SKM-1 treated with dmso at 0.1 percent for 144 hours (cell line): ENCODE measurements at regions not wholly inside any gene's neighbourhood (a gene's known extent, or its start where the extent isn't known, plus 50 kb on each side); places are given as distances from the start of the nearest gene placed in this dataset.

Experiments
- DNase-seq: peaks from one replicate; lab custom pipeline; 2025; ENCODE audit not compliant: unreplicated experiment; lab: John Stamatoyannopoulos, UW

DNA sequence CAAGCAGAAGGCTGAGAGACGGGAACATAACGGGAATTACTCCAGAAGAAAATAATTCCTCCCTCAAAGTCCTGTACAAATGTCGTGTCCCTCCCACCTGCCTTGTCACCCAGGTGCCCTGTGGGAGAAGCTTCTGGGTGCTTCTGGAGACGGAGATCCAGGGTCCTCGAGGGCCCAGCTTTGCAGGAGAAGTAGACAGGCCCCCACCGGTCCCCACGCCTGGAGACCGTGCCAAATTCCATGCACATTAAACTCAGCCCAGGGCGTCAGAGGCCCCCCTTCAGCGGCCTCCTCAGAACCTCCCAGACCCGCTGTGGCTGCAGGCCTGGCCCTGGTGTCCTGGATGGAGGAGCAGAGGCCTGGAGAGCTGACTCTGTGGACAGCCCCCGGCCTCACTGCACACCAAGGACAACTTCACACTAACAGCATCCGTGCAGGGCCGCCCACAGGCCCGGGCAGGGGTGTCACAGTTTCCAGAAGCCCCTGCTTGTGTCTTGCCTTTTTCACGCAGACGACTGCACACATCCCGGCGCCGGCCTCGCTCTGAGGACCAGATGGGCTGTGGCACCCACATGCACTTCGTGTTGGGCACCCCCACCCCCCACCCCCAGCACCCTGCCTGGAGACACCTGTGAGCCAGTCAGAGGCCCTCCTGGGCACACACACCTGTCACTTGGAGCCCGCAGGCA lies 734.3 kb downstream of the BRD1 start:
- no peak for DNase-seq

DNA sequence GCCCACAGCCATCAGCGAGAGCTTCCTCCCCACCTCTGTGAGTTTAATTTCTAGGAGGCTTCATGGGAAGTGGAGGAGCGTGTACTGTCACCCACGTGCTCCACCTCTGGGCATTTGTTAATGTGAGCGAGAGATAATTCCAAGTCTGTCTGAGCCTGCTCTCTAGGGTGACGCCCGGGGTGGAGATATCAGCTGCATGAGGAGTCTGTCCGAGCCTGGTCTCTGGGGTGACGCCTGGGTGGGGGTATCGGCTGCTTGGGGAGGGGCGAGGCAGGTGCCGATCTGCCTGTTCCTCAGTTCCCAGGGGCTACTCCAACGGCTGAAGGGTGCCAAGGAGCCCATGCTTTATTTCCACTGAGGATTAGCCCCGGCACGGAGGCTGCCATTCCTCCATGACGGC lies 735.0 kb downstream of the BRD1 start:
- DNase-seq, result no peak

DNA sequence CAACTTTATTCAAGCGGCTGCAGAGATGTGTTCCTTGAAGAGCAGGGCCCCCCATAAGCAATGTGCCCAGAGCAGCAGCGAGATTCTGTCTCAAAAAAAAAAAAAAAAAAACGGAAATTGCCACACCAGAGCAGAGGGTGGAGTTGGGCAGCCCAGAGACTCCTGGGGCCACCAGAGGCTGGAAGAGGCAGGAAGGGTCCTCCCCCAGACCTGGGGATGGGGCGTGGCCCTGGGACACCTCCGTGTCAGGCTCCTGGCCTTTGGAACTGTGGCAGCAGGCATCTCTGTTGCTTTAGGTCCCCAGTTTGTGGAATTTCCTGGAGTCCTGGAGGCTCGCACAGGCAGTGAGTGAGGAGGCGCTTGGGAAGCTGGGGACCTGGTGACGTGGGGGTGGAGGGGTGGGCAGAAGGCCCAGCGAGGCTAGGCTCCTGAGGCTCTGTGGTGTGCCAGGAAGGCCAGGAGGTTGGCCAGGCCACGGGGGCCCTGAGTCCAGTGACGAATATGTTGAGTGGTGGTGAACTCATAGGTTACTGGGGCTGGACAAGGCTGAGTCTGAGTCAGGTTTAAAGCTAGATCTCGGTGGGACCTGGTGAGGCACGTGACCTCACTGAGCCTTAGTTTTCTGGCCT lies 735.6 kb downstream of the BRD1 start:
- DNase-seq, result no peak

DNA sequence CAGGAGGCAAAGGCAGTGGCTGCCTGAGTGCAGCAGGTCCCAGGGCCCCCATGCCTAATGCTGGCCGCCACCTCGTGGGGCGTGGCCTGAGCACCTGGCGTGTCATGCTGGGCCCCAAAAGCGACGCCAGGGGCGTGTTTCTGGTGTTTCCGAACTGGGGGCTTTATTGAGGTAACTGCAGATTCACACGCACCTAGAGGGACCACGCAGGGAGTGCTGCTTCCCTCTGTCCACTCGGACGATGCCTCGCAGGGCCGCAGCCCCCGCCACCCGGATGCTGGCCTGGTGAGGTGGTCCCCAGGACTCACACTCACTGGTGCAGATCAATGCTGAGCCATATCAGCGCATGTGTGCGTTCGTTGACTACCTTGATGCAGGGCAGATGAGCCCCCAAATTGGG lies 736.2 kb downstream of the BRD1 start:
- no peak for DNase-seq

DNA sequence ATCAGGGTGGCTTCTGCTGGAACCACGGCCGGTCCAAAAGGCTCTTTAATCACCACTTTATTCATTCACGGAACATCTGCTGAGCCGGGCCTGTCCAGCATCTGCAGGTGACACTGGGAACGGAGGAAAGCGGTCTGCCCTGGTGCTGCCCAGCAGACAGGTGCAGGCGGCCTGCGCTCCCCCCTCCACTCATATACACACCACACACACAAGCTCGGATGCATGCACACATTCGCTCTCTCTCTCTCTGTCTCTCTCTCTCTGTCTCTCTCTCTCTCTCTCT lies 736.9 kb downstream of the BRD1 start:
- no peak for DNase-seq

DNA sequence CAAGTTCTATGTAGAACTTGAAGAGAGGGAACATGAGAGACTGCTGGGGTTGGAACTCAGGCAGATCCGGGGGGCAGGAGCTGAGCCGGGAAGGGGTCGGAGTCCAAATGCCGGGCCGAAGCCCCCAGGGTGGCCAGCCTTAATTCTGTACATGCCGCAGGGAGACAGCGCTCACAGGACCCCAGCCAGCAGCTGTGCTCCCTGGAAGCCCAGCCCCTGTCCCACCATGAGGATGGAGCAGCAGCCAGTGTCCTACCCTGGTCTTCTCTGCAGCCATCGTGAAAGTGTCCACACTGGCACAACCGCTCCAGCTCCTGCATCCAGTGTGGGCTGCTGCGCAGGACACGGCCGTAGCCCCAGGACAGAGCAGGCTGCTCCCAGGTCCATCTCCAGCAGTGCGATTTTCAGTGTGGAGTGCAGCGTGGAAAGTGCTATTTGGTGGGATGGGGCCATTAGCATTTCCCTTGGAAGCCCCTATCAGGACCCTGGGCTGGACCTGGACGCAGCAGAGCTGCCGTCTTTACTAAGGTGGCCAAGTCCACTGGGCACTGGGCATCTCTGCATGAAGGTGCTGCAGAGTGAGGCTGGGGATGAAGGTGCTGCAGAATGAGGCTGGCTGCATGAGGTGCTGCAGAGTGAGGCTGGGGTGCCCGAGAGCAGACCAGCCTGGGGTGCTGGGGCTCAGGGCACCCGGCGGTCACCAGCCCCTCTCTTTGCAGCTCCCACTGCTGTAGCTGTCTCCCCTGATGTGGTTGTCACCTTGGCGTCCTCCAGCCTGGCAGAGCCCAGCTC lies 737.4 kb downstream of the BRD1 start:
- no peak for DNase-seq

DNA sequence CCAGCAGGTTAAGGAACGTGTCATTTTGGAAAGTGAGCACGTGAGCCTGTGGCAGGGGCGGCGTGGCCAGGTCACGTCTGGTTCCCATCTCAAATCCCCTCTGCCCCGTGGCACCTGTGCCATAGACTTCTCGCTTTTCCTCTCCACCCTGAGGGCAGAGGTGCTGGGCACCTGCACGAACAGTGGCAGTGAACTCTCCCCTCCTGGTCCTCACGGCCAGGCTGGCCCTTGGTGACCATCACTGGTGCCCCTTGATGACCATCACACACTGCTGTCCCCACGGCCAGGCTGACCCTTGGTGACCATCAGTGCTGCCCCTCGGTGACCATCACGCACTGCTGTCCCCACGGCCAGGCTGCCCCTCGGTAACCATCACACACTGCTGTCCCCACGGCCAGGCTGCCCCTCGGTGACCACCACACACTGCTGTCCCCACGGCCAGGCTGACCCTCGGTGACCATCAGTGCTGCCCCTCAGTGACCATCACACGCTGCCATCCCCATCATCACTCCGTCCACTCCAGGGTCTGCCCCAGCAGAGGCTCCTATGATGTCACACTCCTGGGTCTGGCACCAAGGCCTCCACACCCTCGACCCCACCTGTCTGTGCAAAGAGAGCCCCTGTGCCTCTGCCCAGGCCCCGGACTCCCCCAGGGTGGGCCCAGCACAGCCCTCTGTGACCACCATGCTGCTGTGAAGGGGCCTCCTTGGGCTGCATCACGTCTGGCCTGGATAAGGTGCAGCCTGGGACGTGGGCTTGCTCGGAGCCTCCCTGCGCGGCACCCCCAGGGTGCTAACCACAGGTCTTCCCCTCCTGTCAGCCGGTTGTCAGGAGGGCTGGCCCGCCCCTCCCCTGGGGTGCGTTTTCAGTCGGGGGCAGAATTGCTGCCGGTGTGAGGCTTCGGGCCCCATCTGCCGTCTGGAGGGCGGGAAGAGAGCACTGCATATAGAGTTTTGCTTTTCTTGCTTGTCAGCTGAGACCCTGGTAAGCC lies 738.6 kb downstream of the BRD1 start:
- DNase-seq, result no peak

DNA sequence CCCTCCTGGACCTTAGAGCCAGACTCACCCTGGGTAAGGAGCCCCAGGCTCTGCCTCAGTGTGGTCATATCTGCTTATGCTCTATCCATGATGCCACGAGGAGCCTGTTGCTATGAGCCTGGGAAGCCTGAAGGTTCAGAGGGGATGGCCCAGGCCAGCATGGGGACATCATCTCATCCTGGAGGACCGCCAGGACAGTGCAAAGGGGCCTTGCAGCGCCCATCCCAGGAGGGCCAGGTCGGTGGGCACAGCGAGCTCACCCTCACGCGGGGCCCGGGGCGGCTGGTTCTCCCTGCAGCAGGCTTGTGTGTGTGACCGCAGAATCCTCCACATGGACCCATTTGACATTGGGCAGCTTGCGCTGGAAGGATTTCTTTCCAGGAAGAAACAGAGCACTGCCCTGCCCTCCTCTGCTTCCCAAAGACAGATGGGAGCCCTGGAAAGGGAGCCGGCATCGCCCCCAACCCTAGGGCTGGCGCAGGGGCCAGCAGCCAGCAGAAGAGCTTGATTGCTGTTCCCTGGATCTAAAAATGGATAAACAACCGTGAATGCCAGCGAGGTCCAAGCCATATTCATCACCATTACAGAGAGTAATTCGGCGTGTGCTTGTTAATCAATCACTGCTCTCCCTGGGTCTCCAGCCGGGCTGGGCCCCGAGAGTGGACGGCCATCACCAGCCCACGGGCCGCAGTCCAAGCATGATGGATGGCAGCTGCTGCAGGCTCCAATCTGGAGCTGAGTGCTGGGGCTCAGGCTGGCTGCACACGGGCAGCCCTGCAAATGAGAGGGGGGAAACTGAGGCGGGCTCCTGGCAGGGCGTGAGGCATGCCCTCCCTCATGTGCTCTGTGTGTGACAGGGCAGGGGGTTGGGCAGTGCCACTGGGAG lies 739.7 kb downstream of the BRD1 start:
- DNase-seq, result no peak

DNA sequence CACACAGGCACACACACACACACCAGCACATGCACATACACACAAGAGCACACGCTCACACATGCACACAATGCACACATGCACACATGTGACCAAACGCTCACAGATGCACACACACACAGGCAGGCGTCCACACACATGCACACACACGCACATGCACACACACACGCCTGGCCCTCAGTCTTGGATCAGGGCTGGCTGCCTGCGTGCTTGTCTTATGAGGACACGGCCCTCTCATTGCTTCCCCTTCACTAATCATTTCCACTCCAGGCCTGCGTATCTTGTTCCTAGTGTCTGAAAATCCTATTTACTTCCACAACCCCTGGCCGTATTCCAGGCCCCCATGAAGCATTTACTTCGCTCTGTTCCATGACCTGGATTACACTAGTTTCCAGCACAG lies 740.5 kb downstream of the BRD1 start:
- no peak for DNase-seq

DNA sequence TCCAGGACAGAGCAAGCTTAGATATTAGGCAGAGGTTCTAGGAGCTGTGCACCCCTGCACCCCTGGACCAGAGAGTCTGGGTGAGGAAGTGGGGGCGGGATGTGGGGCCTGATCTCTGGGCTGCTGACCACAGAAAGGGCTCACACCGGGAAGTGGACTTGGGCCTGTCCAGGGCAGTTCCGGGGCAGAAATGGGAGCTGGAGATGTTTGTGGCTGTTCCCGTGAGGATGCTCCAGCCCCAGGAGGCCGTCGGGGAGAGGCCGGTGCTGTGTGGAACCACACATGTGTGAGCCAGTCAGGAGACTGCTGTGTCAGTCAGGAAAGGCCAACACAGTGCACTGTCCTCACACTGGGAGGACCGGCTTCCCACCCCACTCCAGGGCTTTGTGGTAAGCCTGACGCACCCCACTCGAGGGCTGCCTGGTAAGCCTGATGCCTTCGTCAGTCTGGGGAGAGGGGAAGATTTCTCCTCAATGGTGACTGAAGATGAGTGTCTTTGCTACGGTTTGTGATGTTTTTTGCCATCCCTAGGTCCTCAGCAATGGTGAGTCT lies 741.0 kb downstream of the BRD1 start:
- DNase-seq, result no peak

DNA sequence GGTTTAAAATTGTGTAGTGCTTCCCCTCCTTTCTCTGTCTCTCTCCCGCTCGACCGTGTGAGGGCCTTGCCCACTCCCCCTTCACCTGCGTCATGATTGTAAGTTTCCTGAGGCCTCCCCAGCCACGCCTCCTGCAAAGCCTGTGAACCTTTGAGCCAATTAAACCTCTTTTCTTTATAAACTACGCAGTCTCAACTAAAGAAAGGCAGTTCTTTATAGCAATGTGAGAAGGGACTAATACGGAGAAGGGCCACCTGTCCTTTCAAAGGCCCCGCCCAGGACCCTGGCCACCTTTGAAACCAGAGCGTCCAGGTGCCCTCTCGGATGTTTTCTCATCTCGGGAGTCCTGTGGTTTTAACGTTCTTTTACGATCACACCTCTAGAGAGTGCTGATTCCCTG lies 741.5 kb downstream of the BRD1 start:
- DNase-seq, result no peak

DNA sequence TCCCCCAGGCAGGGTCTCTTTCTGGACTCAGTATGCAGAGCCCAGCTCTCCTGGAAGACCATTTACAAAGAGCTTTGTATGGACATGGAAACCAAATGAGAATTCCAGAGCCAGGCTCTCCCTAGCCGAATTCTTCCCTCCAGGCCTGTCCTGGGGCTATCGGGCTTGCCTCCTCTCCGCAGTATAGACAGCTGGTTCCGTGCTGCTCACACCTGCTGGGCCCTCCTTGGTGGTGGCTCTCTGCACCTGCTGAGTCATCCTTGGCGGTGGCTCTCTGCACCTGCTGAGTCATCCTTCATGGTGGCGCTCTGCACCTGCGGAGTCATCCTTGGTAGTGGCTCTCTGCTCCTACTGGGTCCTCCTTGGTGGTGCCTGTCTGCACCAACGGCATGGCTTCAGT lies 743.5 kb downstream of the BRD1 start:
- no peak for DNase-seq

DNA sequence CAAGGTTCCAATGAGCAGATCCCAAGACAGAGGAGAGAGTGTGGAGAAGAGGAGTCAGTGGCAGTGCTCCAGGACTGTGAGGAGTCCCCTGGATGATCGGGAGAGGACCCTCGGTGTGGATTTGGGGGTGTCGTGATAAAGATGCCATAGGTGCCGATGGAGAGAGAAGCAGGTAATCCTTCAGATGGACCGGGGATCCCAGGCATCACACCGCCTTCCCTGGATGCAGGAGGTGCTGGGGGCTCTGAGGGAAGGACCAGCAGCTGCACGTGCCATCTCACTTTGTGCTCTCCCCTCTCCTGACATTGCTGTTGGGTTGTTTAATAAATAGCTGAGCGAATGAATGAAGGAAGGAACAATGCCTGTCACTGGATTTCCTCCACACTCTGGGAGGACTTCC lies 744.1 kb downstream of the BRD1 start:
- DNase-seq, result no peak

DNA sequence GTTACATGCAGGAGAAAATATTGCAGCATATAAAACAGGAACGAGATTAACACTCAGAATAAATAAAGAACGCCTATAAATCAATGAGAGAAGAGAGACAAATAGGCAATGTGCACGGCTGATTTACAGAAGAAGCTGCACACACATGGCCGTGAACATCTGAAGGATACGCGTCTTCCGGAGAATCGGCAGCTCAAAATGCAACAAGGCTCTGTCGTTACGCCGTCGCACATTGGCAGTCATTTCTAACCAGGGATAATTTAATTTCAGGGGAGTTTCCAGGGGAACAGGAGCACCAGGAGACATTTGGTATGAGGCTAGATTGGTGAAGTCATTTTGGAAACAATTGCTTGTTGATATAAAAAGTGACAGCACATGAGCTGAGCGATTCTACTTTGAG lies 745.2 kb downstream of the BRD1 start:
- no peak for DNase-seq

DNA sequence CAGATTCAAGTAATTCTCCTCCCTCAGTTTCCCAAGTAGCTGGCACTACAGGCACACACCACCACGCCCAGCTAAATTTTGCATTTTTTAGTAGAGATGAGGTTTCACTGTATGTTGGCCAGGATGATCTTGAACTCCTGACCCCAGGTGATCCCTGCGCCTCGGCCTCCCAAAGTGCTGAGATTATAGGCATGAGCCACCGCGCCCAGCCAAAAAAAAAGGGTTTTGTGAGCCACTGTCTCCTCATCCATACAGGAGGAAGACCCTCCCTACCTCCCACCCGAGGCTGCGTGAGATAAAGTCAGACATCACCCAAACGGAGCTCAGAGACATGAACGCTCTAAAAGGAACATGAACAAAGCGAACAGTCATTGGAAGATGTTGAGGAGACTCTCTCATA lies 745.7 kb downstream of the BRD1 start:
- no peak for DNase-seq

DNA sequence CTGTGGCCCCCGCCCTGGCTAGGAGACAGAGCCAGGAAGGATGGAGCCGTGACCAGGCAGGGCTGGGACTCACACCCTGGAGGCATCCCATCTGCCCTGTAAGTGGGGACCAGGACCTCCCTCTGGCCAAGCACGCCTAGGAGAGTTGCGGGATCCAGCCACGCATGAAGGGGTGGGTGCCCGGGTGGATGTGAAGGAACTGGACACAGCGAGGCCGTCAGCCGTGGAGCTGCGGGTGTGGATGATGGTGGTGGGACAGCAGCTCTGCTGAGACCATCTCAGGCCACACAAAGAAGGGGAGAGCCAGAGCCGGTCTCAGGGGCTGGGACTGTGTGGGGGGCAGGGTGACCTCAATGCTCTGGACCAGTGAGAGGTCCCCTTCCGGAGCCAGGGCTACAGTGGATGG lies 746.4 kb downstream of the BRD1 start:
- no peak for DNase-seq

DNA sequence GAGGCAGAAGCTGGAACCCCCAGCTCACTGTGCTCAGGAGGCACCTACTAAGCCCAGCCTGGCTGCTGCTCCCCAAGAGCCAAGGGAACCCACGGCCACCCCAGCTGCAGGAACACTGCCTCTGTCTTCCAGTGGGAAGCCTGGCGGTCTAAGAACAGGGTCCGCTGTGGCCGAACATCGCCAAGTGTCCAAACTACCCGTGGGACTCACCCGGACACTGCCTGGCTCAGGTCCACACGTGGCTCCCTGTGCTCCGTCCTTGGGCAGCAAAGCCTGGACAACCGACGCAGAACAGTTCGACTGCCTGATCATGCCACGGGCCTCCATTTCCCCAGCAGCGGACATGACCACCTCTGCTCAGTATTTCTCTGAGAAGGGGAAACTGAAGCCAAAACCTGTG lies 747.0 kb downstream of the BRD1 start:
- no peak for DNase-seq

DNA sequence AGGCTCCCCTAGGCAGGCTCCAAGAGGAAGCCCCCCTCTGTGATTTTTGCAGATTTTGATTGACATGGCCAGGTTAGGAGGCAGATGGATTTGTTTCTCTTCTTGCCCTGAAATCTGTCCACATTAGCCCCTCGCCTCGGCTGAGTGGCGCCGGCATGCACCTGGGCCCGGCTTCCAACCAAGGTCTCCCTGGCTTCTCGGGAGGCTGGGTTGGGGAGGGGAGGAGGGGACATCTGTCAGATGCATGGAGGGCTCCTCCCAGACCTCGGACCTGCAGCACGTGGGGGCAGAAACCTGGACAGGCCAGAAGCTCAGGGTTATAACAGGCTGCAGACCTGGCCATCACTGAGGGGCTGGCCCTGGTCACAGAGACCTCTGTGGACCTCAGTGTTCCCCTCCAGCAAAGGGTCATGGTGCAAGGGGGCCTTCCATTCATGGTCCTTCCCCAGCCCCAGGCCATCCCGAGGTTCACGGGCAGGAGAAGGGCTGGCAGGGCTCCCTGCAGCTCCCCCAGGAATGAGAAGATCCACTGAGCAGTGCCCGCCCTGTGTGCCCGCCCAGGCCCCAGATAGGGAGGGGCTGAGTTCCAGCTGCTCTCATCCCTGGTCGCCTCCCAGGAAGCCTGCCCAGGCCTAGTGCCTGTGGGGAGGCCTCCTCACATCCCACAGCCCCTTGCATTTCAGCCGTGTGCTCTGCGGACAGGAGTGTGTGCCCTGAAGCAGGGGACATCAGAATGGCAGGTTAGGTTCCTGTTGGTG lies 747.8 kb downstream of the BRD1 start:
- no peak for DNase-seq

DNA sequence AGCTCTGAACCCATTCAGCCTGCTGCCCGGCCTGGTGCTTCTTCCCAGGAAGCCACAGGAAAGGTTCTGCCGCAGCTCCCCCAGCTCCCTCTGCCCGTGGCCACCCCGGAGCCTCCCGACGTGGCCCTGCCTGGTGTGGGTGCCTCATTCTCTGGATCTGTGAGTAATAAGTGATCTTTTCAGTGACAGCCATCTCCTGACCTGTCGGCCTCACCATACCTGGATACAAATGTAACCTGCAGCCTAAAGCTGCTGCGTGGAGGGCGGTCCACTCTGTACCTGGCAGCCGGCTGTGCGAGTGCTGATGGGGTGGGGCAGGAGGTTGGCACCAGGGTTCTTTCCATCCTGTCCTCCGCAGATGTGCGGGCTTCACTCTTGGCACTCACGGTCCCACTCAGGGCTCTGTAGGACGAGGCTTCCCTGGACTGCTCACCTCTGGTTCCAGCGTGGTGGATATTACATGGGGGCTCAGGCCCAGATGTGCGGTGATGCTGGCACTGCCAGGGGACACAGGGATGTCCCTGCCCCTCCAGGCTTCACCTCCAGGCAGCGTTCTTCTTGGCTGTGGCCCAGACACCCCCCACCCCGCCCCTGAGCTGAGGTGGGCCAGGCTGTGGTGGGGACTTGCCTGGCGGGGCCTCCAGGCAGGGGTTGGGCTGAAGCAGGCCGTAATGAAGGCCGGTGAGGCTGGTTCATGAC lies 748.5 kb downstream of the BRD1 start:
- DNase-seq, result no peak
